Neuronal stem cell (in vitro differentiated cells): ENCODE measurements at regions not wholly inside any gene's neighbourhood (a gene's known extent, or its start where the extent isn't known, plus 50 kb on each side); places are given as distances from the start of the nearest gene placed in this dataset.

Source experiments
- DNase-seq: peaks from one replicate; pipeline ENCODE4 v3.0.0-alpha.2; 2013; ENCODE audit warnings: low spot score
- H2AFZ ChIP-seq: one replicate; pipeline ENCODE4 v1.6.1; 2013; ENCODE audit warnings: mild to moderate bottlenecking, low read length, inconsistent platforms
- H2AK5ac ChIP-seq: 2 replicates; pipeline ENCODE4 v1.6.1; 2013; ENCODE audit warnings: low read depth, mild to moderate bottlenecking, inconsistent platforms, low read length, moderate library complexity, mixed read lengths
- H2BK120ac ChIP-seq: 2 replicates; pipeline ENCODE4 v1.6.1; 2013; ENCODE audit warnings: low read depth, mild to moderate bottlenecking, inconsistent platforms, low read length, moderate library complexity, mixed read lengths
- H2BK12ac ChIP-seq: one replicate; pipeline ENCODE4 v1.6.1; 2013; ENCODE audit warnings: low read length, inconsistent platforms
- H2BK15ac ChIP-seq: 2 replicates; pipeline ENCODE4 v1.6.1; 2013; ENCODE audit warnings: mild to moderate bottlenecking, low read length, inconsistent platforms, mixed read lengths
- H2BK5ac ChIP-seq: one replicate; pipeline ENCODE4 v1.6.1; 2013; ENCODE audit warnings: inconsistent platforms, mild to moderate bottlenecking, low read length, moderate library complexity
- H3K14ac ChIP-seq: one replicate; pipeline ENCODE4 v1.6.1; 2013; ENCODE audit warnings: low read length, inconsistent platforms
- H3K18ac ChIP-seq: 2 replicates; pipeline ENCODE4 v1.6.1; 2013; ENCODE audit warnings: low read length, inconsistent platforms
- H3K23ac ChIP-seq: 2 replicates; pipeline ENCODE4 v1.6.1; 2013; ENCODE audit warnings: low read depth, mild to moderate bottlenecking, mixed read lengths, low read length, inconsistent platforms; ENCODE audit not compliant: poor library complexity
- H3K27ac ChIP-seq: replicated peaks from 3 replicates; pipeline ENCODE4 v1.5.1; 2013; ENCODE audit warnings: low read length, inconsistent platforms
- H3K27me3 ChIP-seq, 3 experiments: 2 replicates each; pipeline ENCODE4 v1.6.1; 2013; ENCODE audit warnings: low read length in 3 of 3, mild to moderate bottlenecking in 2 of 3, inconsistent platforms in 1 of 3, low read depth in 1 of 3, mixed read lengths in 1 of 3, moderate library complexity in 1 of 3; ENCODE audit not compliant: control insufficient read depth in 3 of 3, insufficient read depth in 3 of 3
- H3K36me3 ChIP-seq, 2 donors: replicated peaks in 1 of 2; 2 replicates each; pipeline ENCODE4 v1.6.1; 2013; ENCODE audit warnings: low read length in 2 of 2; ENCODE audit not compliant: control insufficient read depth in 2 of 2, insufficient read depth in 2 of 2
- H3K4ac ChIP-seq: 2 replicates; pipeline ENCODE4 v1.6.1; 2013; ENCODE audit warnings: inconsistent platforms, mild to moderate bottlenecking, low read length, moderate library complexity
- H3K4me1 ChIP-seq, 2 donors: 1 replicate in 1 of 2; 2 replicates in 1 of 2; pipeline ENCODE4 v1.6.1; 2013; ENCODE audit warnings: low read length in 2 of 2, low read depth in 1 of 2; ENCODE audit not compliant: control insufficient read depth in 2 of 2, insufficient read depth in 1 of 2
- H3K4me2 ChIP-seq: one replicate; pipeline ENCODE4 v1.6.1; 2013; ENCODE audit warnings: mild to moderate bottlenecking, low read length, inconsistent platforms; ENCODE audit not compliant: insufficient read depth, poor library complexity, severe bottlenecking
- H3K4me3 ChIP-seq, 2 donors: 2 replicates each; pipeline ENCODE4 v1.5.1; 2013; ENCODE audit warnings: low read length in 2 of 2, mild to moderate bottlenecking in 2 of 2, inconsistent platforms in 1 of 2, moderate library complexity in 1 of 2
- H3K79me1 ChIP-seq: one replicate; pipeline ENCODE4 v1.6.1; 2013; ENCODE audit warnings: low read depth, mild to moderate bottlenecking, inconsistent platforms, low read length, moderate library complexity
- H3K9ac ChIP-seq: one replicate; pipeline ENCODE4 v1.6.1; 2013; ENCODE audit warnings: mild to moderate bottlenecking, low read depth, low read length, inconsistent platforms; ENCODE audit not compliant: poor library complexity
- H3K9me3 ChIP-seq, 2 donors: replicated peaks in 1 of 2; 2 replicates each; pipeline versions ENCODE3 to v1.6.1; 2013; ENCODE audit warnings: low read length in 2 of 2, mild to moderate bottlenecking in 2 of 2, inconsistent platforms in 1 of 2, low read depth in 1 of 2, mixed read lengths in 1 of 2, moderate library complexity in 1 of 2; ENCODE audit not compliant: control insufficient read depth in 2 of 2, insufficient read depth in 1 of 2
- H4K8ac ChIP-seq: one replicate; pipeline ENCODE4 v1.6.1; 2013; ENCODE audit warnings: low read depth, mild to moderate bottlenecking, inconsistent platforms, low read length, moderate library complexity
- H4K91ac ChIP-seq: one replicate; pipeline ENCODE4 v1.6.1; 2013; ENCODE audit warnings: low read length, low read depth, mild to moderate bottlenecking, inconsistent platforms; ENCODE audit not compliant: poor library complexity
- WGBS, 2 donors: extraction: QIAGEN DNeasy Blood & Tissue Kit; methylation state at CpG; one replicate each; pipeline ENCODE4 v1.1.7; 2013; ENCODE audit warnings: missing lambda C conversion rate in 2 of 2, mixed read lengths in 1 of 2; ENCODE audit not compliant: insufficient read length in 2 of 2, insufficient replicate concordance in 1 of 2; ENCODE audit errors: extremely low coverage in 2 of 2; 5-methylcytosine and 5-hydroxymethylcytosine counted together

DNA sequence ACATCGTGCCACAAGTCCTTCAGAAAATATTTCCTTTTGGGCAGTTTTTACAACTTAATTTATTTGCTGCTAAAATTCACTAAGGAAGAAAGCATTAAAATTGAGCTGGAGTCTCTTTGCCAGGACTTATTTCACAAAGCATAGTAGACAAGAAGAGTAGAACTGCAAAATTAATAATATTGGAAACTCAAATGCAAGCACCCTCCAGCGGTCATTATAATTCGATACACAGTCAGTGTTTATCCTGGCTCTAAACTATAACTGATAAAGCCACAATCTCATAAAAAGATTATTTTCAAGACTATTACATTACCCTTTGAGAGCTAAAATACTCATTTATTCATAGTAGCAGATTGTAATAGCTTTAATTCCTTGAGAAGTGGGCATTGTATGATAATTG lies 655.4 kb downstream of the RWDD3 start:
- Histone ChIP-seq H3K4me1 (peaks cover 0 to 4% of the 10 kb centered on the region in 2 donors), H3K9ac (no peak overlapping the region), H4K8ac (no peak overlapping the region), H3K14ac (no peak overlapping the region), H3K4me2 (no peak overlapping the region), H3K23ac (no peak overlapping the region), H3K4me3 (no peak overlapping the region), H3K18ac (no peak overlapping the region), H3K36me3 (no peaks in the 10 kb centered on the region), H3K79me1 (no peaks in the 10 kb centered on the region), H2BK5ac (no peak overlapping the region), H2BK120ac (no peak overlapping the region), H2AFZ (peak overlapping the region; percentile 39), H3K4ac (no peak overlapping the region), H3K9me3 (no peaks in the 10 kb centered on the region), H4K91ac (no peak overlapping the region), H2BK12ac (no peak overlapping the region), H2AK5ac (no peak overlapping the region), H3K27ac (no peak overlapping the region), H2BK15ac (no peak overlapping the region), H3K27me3 (no peaks in the 10 kb centered on the region)
- WGBS, 2 donors: no CpG with 5 or more reads among the region's 3 CpGs
- DNase-seq: no peak

DNA sequence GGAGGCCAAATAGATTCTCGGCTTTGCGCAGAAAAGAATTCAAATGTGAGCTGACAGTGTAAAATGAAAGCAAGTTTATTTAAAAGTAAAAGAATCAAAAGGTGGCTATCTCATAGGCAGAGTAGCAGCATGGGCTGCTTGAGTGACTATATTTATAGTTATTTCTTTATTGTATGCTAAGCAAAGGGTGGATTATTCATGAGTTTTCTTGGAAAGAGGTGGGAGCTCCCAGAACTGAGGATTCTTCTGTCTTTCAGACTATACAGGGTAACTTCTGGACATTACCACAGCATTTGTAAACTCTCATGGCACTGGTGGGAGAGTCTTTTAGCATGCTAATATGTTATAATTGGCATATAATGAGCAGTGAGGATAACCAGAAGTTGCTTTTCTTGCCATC lies 659.9 kb downstream of the RWDD3 start:
- H4K91ac ChIP-seq: no peak overlapping the region
- H3K36me3 ChIP-seq: no peaks in the 10 kb centered on the region
- H2AFZ ChIP-seq: no peak overlapping the region
- H2BK5ac ChIP-seq: no peak overlapping the region
- no peak overlapping the region for H4K8ac ChIP-seq
- no peak overlapping the region for H3K9ac ChIP-seq
- H3K27ac ChIP-seq: no peak overlapping the region
- no peaks in the 10 kb centered on the region for H3K79me1 ChIP-seq
- H3K4me1 ChIP-seq: peaks cover 0 to 4% of the 10 kb centered on the region in 2 donors
- no peak overlapping the region for H3K4me3 ChIP-seq
- H3K4ac ChIP-seq: no peak overlapping the region
- H2BK12ac ChIP-seq: no peak overlapping the region
- H3K4me2 ChIP-seq: no peak overlapping the region
- DNase-seq: no peak
- H3K23ac ChIP-seq: no peak overlapping the region
- H3K18ac ChIP-seq: no peak overlapping the region
- no peaks in the 10 kb centered on the region for H3K27me3 ChIP-seq
- WGBS, 2 donors: no CpG with 5 or more reads among the region's 2 CpGs
- no peak overlapping the region for H2BK120ac ChIP-seq
- no peak overlapping the region for H3K14ac ChIP-seq
- H2BK15ac ChIP-seq: no peak overlapping the region
- H3K9me3 ChIP-seq: peaks cover 0 to 3% of the 10 kb centered on the region in 2 donors
- no peak overlapping the region for H2AK5ac ChIP-seq

DNA sequence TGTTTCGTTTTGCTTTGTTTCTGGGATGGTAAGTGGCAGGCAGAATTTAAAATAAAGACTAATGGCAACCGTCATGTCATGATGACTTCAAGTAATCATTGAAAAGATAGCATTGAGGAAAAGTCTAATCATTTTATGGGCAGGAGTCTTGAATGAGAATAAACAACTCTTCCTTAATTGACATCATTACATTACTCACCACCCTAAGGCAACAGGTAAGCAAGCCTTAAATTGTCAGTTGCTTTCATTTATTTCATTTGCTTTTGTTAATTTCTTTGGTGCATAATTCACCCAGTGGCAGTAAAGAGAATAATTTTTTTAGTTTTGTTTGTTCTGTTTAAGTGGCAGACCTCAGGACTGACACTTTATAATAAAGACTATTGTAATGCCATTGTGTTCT lies 669.0 kb downstream of the RWDD3 start:
- no peak overlapping the region for H3K23ac ChIP-seq
- no peak overlapping the region for H4K91ac ChIP-seq
- H3K79me1 ChIP-seq: no peaks in the 10 kb centered on the region
- H3K4me2 ChIP-seq: no peak overlapping the region
- no peak overlapping the region for H2BK12ac ChIP-seq
- H3K14ac ChIP-seq: no peak overlapping the region
- no CpG with 5 or more reads among the region's 2 CpGs for WGBS, 2 donors
- no peaks in the 10 kb centered on the region for H3K4me1 ChIP-seq
- peaks cover 0 to 3% of the 10 kb centered on the region in 2 donors for H3K9me3 ChIP-seq
- H3K36me3 ChIP-seq: no peaks in the 10 kb centered on the region
- DNase-seq: no peak
- no peak overlapping the region for H3K4ac ChIP-seq
- H2AFZ ChIP-seq: no peak overlapping the region
- H2AK5ac ChIP-seq: no peak overlapping the region
- H3K4me3 ChIP-seq: no peak overlapping the region
- no peak overlapping the region for H4K8ac ChIP-seq
- no peak overlapping the region for H3K18ac ChIP-seq
- no peak overlapping the region for H2BK5ac ChIP-seq
- H2BK15ac ChIP-seq: no peak overlapping the region
- H3K27ac ChIP-seq: no peak overlapping the region
- no peaks in the 10 kb centered on the region for H3K27me3 ChIP-seq
- H2BK120ac ChIP-seq: no peak overlapping the region
- H3K9ac ChIP-seq: no peak overlapping the region

DNA sequence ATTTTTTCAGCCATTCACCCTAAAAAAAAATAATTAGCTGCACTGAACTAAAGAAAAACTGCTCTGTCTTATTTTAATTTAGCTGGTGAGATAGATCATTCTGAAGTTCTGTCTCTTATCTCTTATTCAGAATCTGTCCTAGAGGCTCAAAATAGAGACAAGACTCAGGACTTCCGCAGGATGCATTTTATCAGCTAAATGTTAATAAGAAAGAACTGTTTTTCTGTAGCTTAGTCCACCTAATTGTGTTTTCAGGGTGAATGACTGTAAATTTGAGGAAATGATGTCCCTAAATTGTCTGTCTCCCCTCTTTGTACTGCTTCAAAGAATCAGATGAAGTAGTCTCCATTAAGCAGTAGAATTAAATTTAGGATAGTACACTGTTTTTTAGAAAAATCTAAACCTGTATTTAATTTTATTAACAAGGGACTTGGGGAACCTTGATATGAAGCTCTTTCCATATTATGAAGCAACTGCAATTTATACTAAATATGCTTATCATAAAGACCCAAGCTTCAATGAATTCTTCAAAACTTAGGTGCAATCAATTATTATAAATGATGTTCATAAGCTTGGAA lies 671.9 kb downstream of the RWDD3 start:
- Histone ChIP-seq H2AK5ac (no peak overlapping the region), H3K14ac (no peak overlapping the region), H2BK5ac (no peak overlapping the region), H3K9me3 (peaks cover 0 to 3% of the 10 kb centered on the region in 2 donors), H4K91ac (no peak overlapping the region), H2BK15ac (no peak overlapping the region), H3K9ac (no peak overlapping the region), H3K27me3 (no peaks in the 10 kb centered on the region), H2AFZ (no peak overlapping the region), H3K4me3 (no peak overlapping the region), H3K4me2 (no peak overlapping the region), H3K4ac (no peak overlapping the region), H3K36me3 (no peaks in the 10 kb centered on the region), H3K23ac (no peak overlapping the region), H3K18ac (no peak overlapping the region), H3K27ac (no peak overlapping the region), H2BK12ac (no peak overlapping the region), H2BK120ac (no peak overlapping the region), H3K4me1 (no peaks in the 10 kb centered on the region), H4K8ac (no peak overlapping the region), H3K79me1 (no peaks in the 10 kb centered on the region)
- no CpG with 5 or more reads among the region's 1 CpG for WGBS, 2 donors
- DNase-seq: no peak
